ENCODE measurements at regions not wholly inside any gene's neighbourhood (a gene's known extent, or its start where the extent isn't known, plus 50 kb on each side); places are given as distances from the start of the nearest gene placed in this dataset.
A peak's percentile ranks its signal among the peaks of the same experiment; 100 is the strongest.

GRCh38 chr9:16025627-16026026 lies 472.8 kb downstream of the CCDC171 start:
- no peak for DNase-seq

GRCh38 chr9:16026886-16027285 lies 474.0 kb downstream of the CCDC171 start:
- no peak for DNase-seq

- no peak for DNase-seq
These were observed 475.7 kb downstream of the CCDC171 start for GRCh38 chr9:16028548-16028947.

- DNase-seq: no peak
These were observed 476.3 kb downstream of the CCDC171 start for GRCh38 chr9:16029046-16029615.

GRCh38 chr9:16029796-16030363 lies 477.0 kb downstream of the CCDC171 start:
- no peak for DNase-seq

GRCh38 chr9:16030528-16031185 lies 477.8 kb downstream of the CCDC171 start:
- no peak for DNase-seq

GRCh38 chr9:16031486-16031885 lies 478.6 kb downstream of the CCDC171 start:
- no peak for DNase-seq

GRCh38 chr9:16031971-16032370 lies 479.1 kb downstream of the CCDC171 start:
- DNase-seq: no peak

- DNase-seq: no peak
These were observed 480.0 kb downstream of the CCDC171 start for GRCh38 chr9:16032799-16033198.

- DNase-seq: no peak
These were observed 480.4 kb downstream of the CCDC171 start for GRCh38 chr9:16033253-16033652.

GRCh38 chr9:16033921-16034691 lies 481.3 kb downstream of the CCDC171 start:
- DNase-seq: no peak

GRCh38 chr9:16039218-16039987 lies 486.6 kb downstream of the CCDC171 start:
- DNase-seq: no peak

GRCh38 chr9:16039988-16040761 lies 487.3 kb downstream of the CCDC171 start:
- DNase-seq: peak; percentile 59

- DNase-seq: peak; percentile 25
These were observed 491.1 kb downstream of the CCDC171 start for GRCh38 chr9:16043756-16044578.

GRCh38 chr9:16044579-16044881 lies 491.7 kb downstream of the CCDC171 start:
- no peak for DNase-seq

GRCh38 chr9:16045651-16046280 lies 492.9 kb downstream of the CCDC171 start:
- DNase-seq: no peak

- DNase-seq: no peak
These were observed 493.9 kb downstream of the CCDC171 start for GRCh38 chr9:16046713-16047112.

- DNase-seq: no peak
These were observed 495.3 kb downstream of the CCDC171 start for GRCh38 chr9:16048129-16048528.

- DNase-seq: no peak
These were observed 499.3 kb downstream of the CCDC171 start for GRCh38 chr9:16052146-16052545.

- no peak for DNase-seq
These were observed 500.1 kb downstream of the CCDC171 start for GRCh38 chr9:16052757-16053530.

Measured in right kidney (tissue), 1 donor.